Neural progenitor cell (in vitro differentiated cells): ENCODE measurements at regions not wholly inside any gene's neighbourhood (a gene's known extent, or its start where the extent isn't known, plus 50 kb on each side); places are given as distances from the start of the nearest gene placed in this dataset.

Experiments
- DNase-seq: peaks from one replicate; pipeline ENCODE4 v3.0.0-alpha.2; 2016; ENCODE audit warnings: low spot score
- H2AFZ ChIP-seq: fragments of 200-600 bp; sonication (generic); replicated peaks from 2 replicates; pipeline ENCODE4 v1.6.1; 2016; ENCODE audit warnings: antibody characterized with exemption
- H3F3A ChIP-seq: fragments of 200-600 bp; sonication (generic); 2 replicates; pipeline ENCODE4 v1.6.1; 2016; ENCODE audit warnings: antibody characterized with exemption, low read depth
- H3K27ac ChIP-seq: fragments of 200-600 bp; sonication (generic); 2 replicates; pipeline ENCODE4 v1.5.1; 2016; ENCODE audit warnings: mild to moderate bottlenecking
- H3K27me3 ChIP-seq: fragments of 200-600 bp; sonication (generic); 2 replicates; pipeline ENCODE4 v1.6.1; 2016; ENCODE audit warnings: mild to moderate bottlenecking, moderate library complexity
- H3K36me3 ChIP-seq: fragments of 200-600 bp; sonication (generic); 2 replicates; pipeline ENCODE4 v1.5.1; 2016
- H3K4me1 ChIP-seq: fragments of 200-600 bp; sonication (generic); 2 replicates; pipeline ENCODE4 v1.6.1; 2016; ENCODE audit warnings: mixed run types
- H3K4me2 ChIP-seq: fragments of 200-600 bp; sonication (generic); 2 replicates; pipeline ENCODE4 v1.6.1; 2016
- H3K4me3 ChIP-seq: fragments of 200-600 bp; sonication (generic); 2 replicates; pipeline ENCODE4 v1.5.1; 2016
- H3K79me2 ChIP-seq: fragments of 200-600 bp; sonication (generic); 2 replicates; pipeline ENCODE4 v1.6.1; 2016; ENCODE audit warnings: low read depth
- H3K9ac ChIP-seq: fragments of 200-600 bp; sonication (generic); 2 replicates; pipeline ENCODE4 v1.6.1; 2016
- H3K9me3 ChIP-seq: fragments of 200-600 bp; sonication (generic); 2 replicates; pipeline ENCODE4 v1.5.1; 2016; ENCODE audit warnings: low read depth
- H4K20me1 ChIP-seq: fragments of 200-600 bp; sonication (generic); 2 replicates; pipeline ENCODE4 v1.6.1; 2016; ENCODE audit warnings: low read depth
- H3K27ac Mint-ChIP-seq: 3 replicates; pipeline ENCODE4 v1.8.0; 2021; ENCODE audit warnings: mixed read lengths
- H3K27me3 Mint-ChIP-seq: 2 replicates; pipeline ENCODE4 v1.8.0; 2022; ENCODE audit warnings: low read depth, mild to moderate bottlenecking, inconsistent platforms, moderate library complexity, mixed read lengths; ENCODE audit not compliant: insufficient read depth
- H3K36me3 Mint-ChIP-seq: 3 replicates; pipeline ENCODE4 v1.8.0; 2021; ENCODE audit warnings: mixed read lengths
- H3K4me1 Mint-ChIP-seq: 3 replicates; pipeline ENCODE4 v1.8.0; 2021; ENCODE audit warnings: mixed read lengths
- H3K4me3 Mint-ChIP-seq: 3 replicates; pipeline ENCODE4 v1.8.0; 2021; ENCODE audit warnings: mild to moderate bottlenecking, moderate library complexity, mixed read lengths
- H3K9me3 Mint-ChIP-seq: 3 replicates; pipeline ENCODE4 v1.8.0; 2020; ENCODE audit warnings: mixed read lengths
- EZH2 ChIP-seq: fragments of 200-600 bp; sonication (generic); IDR thresholded peaks from 2 replicates; pipeline ENCODE4 v1.6.1; 2017; ENCODE audit warnings: antibody characterized with exemption, mild to moderate bottlenecking, moderate library complexity
- EZH2phosphoT487 ChIP-seq: fragments of 200-600 bp; sonication (generic); IDR thresholded peaks from 2 replicates; pipeline ENCODE4 v1.6.1; 2017; ENCODE audit warnings: antibody characterized with exemption
- TF ChIP-seq, protein P1 (sequence below): fragments of 200-600 bp; sonication (generic); IDR thresholded peaks from 2 replicates; pipeline ENCODE4 v1.5.1; 2017; ENCODE audit warnings: antibody characterized with exemption, mild to moderate bottlenecking

DNA sequence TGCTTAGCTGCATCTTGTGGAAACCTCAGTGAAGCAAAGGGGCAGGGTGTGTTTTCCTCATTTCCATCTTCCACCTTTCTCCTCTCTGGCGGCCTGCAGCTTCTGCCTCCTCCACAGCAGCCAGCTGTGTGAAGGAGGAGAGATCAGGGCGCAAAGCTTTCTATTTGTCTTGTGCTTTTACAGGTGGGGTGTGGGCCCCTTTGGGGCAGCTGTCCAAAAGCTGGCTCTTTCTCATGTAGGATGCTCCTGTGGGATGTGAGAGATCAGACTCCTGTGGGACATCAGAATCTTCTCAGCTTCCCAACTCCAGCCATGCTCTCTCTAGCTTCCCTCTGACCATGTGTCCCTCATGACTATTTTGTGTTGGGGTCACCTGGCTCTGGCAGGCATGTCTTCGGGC is 227.1 kb downstream of the MID1 start:
- Histone ChIP-seq H3K9ac (no peak overlapping the region), H3K27me3 (no peaks in the 10 kb centered on the region), H3F3A (no peaks in the 10 kb centered on the region), H3K4me3 (no peak overlapping the region), H4K20me1 (no peaks in the 10 kb centered on the region), H2AFZ (no peak overlapping the region), H3K9me3 (no peaks in the 10 kb centered on the region), H3K79me2 (no peaks in the 10 kb centered on the region), H3K36me3 (no peaks in the 10 kb centered on the region), H3K4me2 (no peak overlapping the region), H3K27ac (no peak overlapping the region), H3K4me1 (no peaks in the 10 kb centered on the region)
- peaks cover 7% of the 10 kb centered on the region for H3K9me3 Mint-ChIP-seq
- no peak overlapping the region for H3K4me3 Mint-ChIP-seq
- H3K4me1 Mint-ChIP-seq: no peaks in the 10 kb centered on the region
- no peaks in the 10 kb centered on the region for H3K36me3 Mint-ChIP-seq
- DNase-seq: no peak
- H3K27me3 Mint-ChIP-seq: peaks cover 5% of the 10 kb centered on the region
- no peak overlapping the region for H3K27ac Mint-ChIP-seq
- TF ChIP-seq EZH2phosphoT487 (no peak), EZH2 (no peak)
- TF ChIP-seq, protein P1, sequence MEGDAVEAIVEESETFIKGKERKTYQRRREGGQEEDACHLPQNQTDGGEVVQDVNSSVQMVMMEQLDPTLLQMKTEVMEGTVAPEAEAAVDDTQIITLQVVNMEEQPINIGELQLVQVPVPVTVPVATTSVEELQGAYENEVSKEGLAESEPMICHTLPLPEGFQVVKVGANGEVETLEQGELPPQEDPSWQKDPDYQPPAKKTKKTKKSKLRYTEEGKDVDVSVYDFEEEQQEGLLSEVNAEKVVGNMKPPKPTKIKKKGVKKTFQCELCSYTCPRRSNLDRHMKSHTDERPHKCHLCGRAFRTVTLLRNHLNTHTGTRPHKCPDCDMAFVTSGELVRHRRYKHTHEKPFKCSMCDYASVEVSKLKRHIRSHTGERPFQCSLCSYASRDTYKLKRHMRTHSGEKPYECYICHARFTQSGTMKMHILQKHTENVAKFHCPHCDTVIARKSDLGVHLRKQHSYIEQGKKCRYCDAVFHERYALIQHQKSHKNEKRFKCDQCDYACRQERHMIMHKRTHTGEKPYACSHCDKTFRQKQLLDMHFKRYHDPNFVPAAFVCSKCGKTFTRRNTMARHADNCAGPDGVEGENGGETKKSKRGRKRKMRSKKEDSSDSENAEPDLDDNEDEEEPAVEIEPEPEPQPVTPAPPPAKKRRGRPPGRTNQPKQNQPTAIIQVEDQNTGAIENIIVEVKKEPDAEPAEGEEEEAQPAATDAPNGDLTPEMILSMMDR: no peak

- Mint-ChIP-seq H3K27me3 (peaks cover 5% of the 10 kb centered on the region), H3K36me3 (no peaks in the 10 kb centered on the region)
- no peak for DNase-seq
These were observed 226.5 kb downstream of the MID1 start for GRCh38 chrX:10393899-10394298.

GRCh38 chrX:10395179-10395578 is 225.2 kb downstream of the MID1 start:
- Histone ChIP-seq H3F3A (no peaks in the 10 kb centered on the region), H2AFZ (no peak overlapping the region), H3K27me3 (no peaks in the 10 kb centered on the region), H3K4me1 (no peaks in the 10 kb centered on the region), H3K4me2 (no peak overlapping the region), H3K79me2 (no peaks in the 10 kb centered on the region), H3K9me3 (no peaks in the 10 kb centered on the region), H4K20me1 (no peaks in the 10 kb centered on the region), H3K27ac (no peak overlapping the region), H3K4me3 (no peak overlapping the region), H3K36me3 (no peaks in the 10 kb centered on the region), H3K9ac (no peak overlapping the region)
- no peak overlapping the region for H3K4me3 Mint-ChIP-seq
- H3K4me1 Mint-ChIP-seq: no peaks in the 10 kb centered on the region
- peaks cover 5% of the 10 kb centered on the region for H3K27me3 Mint-ChIP-seq
- no peak overlapping the region for H3K27ac Mint-ChIP-seq
- H3K36me3 Mint-ChIP-seq: no peaks in the 10 kb centered on the region
- peaks cover 4% of the 10 kb centered on the region for H3K9me3 Mint-ChIP-seq
- DNase-seq: no peak
- TF ChIP-seq, protein P1: no peak
- TF ChIP-seq EZH2 (no peak), EZH2phosphoT487 (no peak)

More at GRCh38 chrX:10393899-10394298, 226.5 kb downstream of the MID1 start:
- H3K27ac Mint-ChIP-seq: no peak overlapping the region
- Histone ChIP-seq H3F3A (no peaks in the 10 kb centered on the region), H4K20me1 (no peaks in the 10 kb centered on the region), H3K27me3 (no peaks in the 10 kb centered on the region), H2AFZ (no peak overlapping the region), H3K4me3 (no peak overlapping the region), H3K9ac (no peak overlapping the region), H3K9me3 (no peaks in the 10 kb centered on the region), H3K36me3 (no peaks in the 10 kb centered on the region), H3K79me2 (no peaks in the 10 kb centered on the region), H3K4me2 (no peak overlapping the region), H3K4me1 (no peaks in the 10 kb centered on the region), H3K27ac (no peak overlapping the region)
- no peak overlapping the region for H3K4me3 Mint-ChIP-seq
- TF ChIP-seq, protein P1: no peak
- TF ChIP-seq EZH2 (no peak), EZH2phosphoT487 (no peak)
- no peaks in the 10 kb centered on the region for H3K4me1 Mint-ChIP-seq
- H3K9me3 Mint-ChIP-seq: peaks cover 7% of the 10 kb centered on the region
